ENCODE measurements at regions not wholly inside any gene's neighbourhood (a gene's known extent, or its start where the extent isn't known, plus 50 kb on each side); places are given as distances from the start of the nearest gene placed in this dataset.

- no peak for TF ChIP-seq EZH2 (IDR thresholded peaks at IDR 0.05; ENCODE audit: borderline replicate concordance, low read depth, low read length, severe bottlenecking)
- no peak for TF ChIP-seq CTCF (IDR thresholded peaks at IDR 0.05; ENCODE audit: extremely low read depth in 1 of 2, insufficient read depth in 1 of 2, low read depth in 1 of 2, low read length in 2 of 2)
- no peak for TF ChIP-seq POLR2AphosphoS5 (IDR thresholded peaks at IDR 0.05; ENCODE audit: insufficient read depth, low read depth, low read length)
- no peak for TF ChIP-seq POLR2A (IDR thresholded peaks at IDR 0.05; ENCODE audit: low read depth, low read length)
- TF ChIP-seq MAX (IDR thresholded peaks at IDR 0.05; ENCODE audit: insufficient read depth, insufficient read length): no peak
- TF ChIP-seq MYC (IDR thresholded peaks at IDR 0.05; ENCODE audit: low read depth, low read length): no peak
- TF ChIP-seq GATA2 (IDR thresholded peaks at IDR 0.05; ENCODE audit: insufficient read depth, insufficient read length, low read depth, low read length): no peak
These were observed 1342.9 kb upstream of the ADGRB3 start for GRCh38 chr6:67292169-67292568.

All from endothelial cell of umbilical vein (primary cell).